ENCODE measurements at regions not wholly inside any gene's neighbourhood (a gene's known extent, or its start where the extent isn't known, plus 50 kb on each side); places are given as distances from the start of the nearest gene placed in this dataset.
A peak's percentile ranks its signal among the peaks of the same experiment; 100 is the strongest.

- ChIA-PET POLR2A (no interaction called here), CTCF (ENCODE audit: low intra/inter-chr PET ratio, low total read pairs) (no interaction called here)
- WGBS (ENCODE audit: low lambda C conversion rate): 14% methylated on average over 2 of the region's 2 CpGs
- Histone ChIP-seq H3K4me1 (ENCODE audit: insufficient read depth, low read length) (peaks cover 50% of the 10 kb centered on the region), H3K9me3 (ENCODE audit: low read length) (peaks cover 22% of the 10 kb centered on the region), H3K4me3 (replicated peaks in 1 of 3; ENCODE audit: insufficient read depth in 1 of 3, low read depth in 2 of 3, low read length in 3 of 3) (no peak overlapping the region), H3K27ac (ENCODE audit: extremely low read length, insufficient read depth, low read length) (peak overlapping the region; percentile 53), H3K36me3 (replicated peaks in 1 of 2; ENCODE audit: control insufficient read depth in 1 of 2, insufficient read depth in 2 of 2, low read length in 2 of 2) (no peaks in the 10 kb centered on the region), H3K9ac (ENCODE audit: insufficient read depth, low read depth, low read length) (no peak overlapping the region), H3K4me2 (ENCODE audit: low read depth, low read length) (no peak overlapping the region), H2AFZ (ENCODE audit: low read length) (no peak overlapping the region), H3K27me3 (ENCODE audit: control insufficient read depth in 1 of 2, insufficient read depth in 2 of 2, low read length in 2 of 2) (no peaks in the 10 kb centered on the region), H3K79me2 (ENCODE audit: insufficient read depth, low read length) (no peaks in the 10 kb centered on the region), H4K20me1 (ENCODE audit: insufficient read depth, low read length) (no peaks in the 10 kb centered on the region)
- FAIRE-seq: no peak
- ATAC-seq: peak; percentile 64
- DNase-seq (ENCODE audit: low spot score): peak; percentile 53
- in situ Hi-C loops (cut with HindIII; ENCODE audit: extremely low pct_ligation_motif_present, low pct_unique_long_range_greater_than_20kb): no loop called here
- no TSS peak for BruUV-seq (replicated peaks)
- intact Hi-C loops (cut with micrococcal nuclease; ENCODE audit: unreplicated experiment): no loop called here
- TF ChIP-seq ZNF792 (CRISPR knock-in tag; IDR thresholded peaks at IDR 0.05) (0 out of 2 replicates have a peak, but pooled peaks have one; percentile 32), RCOR2 (CRISPR knock-in tag; IDR thresholded peaks at IDR 0.05) (0 out of 2 replicates have a peak, but pooled peaks have one; percentile 32), NFIC (IDR thresholded peaks at IDR 0.05; ENCODE audit: low read length) (0 out of 2 replicates have a peak, but pooled peaks have one; percentile 16), GATAD2A (CRISPR knock-in tag; IDR thresholded peaks at IDR 0.05) (0 out of 2 replicates have a peak, but pooled peaks have one; percentile 26), TEAD3 (CRISPR knock-in tag; optimal IDR thresholded peaks at IDR 0.05; ENCODE audit: borderline replicate concordance) (peak; percentile 23), EP300 (IDR thresholded peaks at IDR 0.05; ENCODE audit: low read depth in 2 of 2, low read length in 2 of 2) (peak in 1 of 2 experiments; percentile 52; a peak in 2 of 4 replicates), EP300 (CRISPR knock-in tag; IDR thresholded peaks at IDR 0.05; ENCODE audit: borderline replicate concordance) (peak; percentile 4; the same call in 1 of the 2 replicates), AHDC1 (CRISPR knock-in tag; IDR thresholded peaks at IDR 0.05; ENCODE audit: borderline replicate concordance) (0 out of 2 replicates have a peak, but pooled peaks have one; percentile 54), POGZ (CRISPR knock-in tag; IDR thresholded peaks at IDR 0.05) (peak; percentile 59; the same call in 1 of the 2 replicates), EEA1 (CRISPR knock-in tag; IDR thresholded peaks at IDR 0.05; ENCODE audit: borderline replicate concordance) (no peak), ZNF710 (CRISPR knock-in tag; IDR thresholded peaks at IDR 0.05; ENCODE audit: borderline replicate concordance) (peak; percentile 50; the same call in 1 of the 2 replicates), SOX6 (IDR thresholded peaks at IDR 0.05) (no peak), SOX6 (CRISPR knock-in tag; IDR thresholded peaks at IDR 0.05) (peak; percentile 86), ZNF619 (CRISPR knock-in tag; IDR thresholded peaks at IDR 0.05) (no peak), SNRNP70 (IDR thresholded peaks at IDR 0.05; ENCODE audit: low read depth, low read length) (no peak), KDM2A (CRISPR knock-in tag; IDR thresholded peaks at IDR 0.05; ENCODE audit: borderline replicate concordance, low read depth) (no peak), RARA (CRISPR knock-in tag; IDR thresholded peaks at IDR 0.05) (0 out of 2 replicates have a peak, but pooled peaks have one; percentile 26), ZFP91 (CRISPR knock-in tag; IDR thresholded peaks at IDR 0.05; ENCODE audit: borderline replicate concordance) (no peak)
These were observed 460.1 kb upstream of the GCFC2 start for GRCh38 chr2:76170856-76171255.
